Sigmoid colon (tissue), 6 donors: ENCODE measurements at regions not wholly inside any gene's neighbourhood (a gene's known extent, or its start where the extent isn't known, plus 50 kb on each side); places are given as distances from the start of the nearest gene placed in this dataset.

Experiments
- DNase-seq: peaks from one replicate; pipeline ENCODE4 v3.0.0-alpha.2; 2019
- H3K27ac ChIP-seq, 4 donors: fragments of 200-600 bp; sonication (generic); one replicate each; pipeline ENCODE4 v1.5.1; 2016 to 2019; ENCODE audit warnings: mild to moderate bottlenecking in 1 of 4
- H3K27me3 ChIP-seq, 3 donors: fragments of 200-600 bp; sonication (generic); one replicate each; pipeline ENCODE4 v1.5.1; 2019; ENCODE audit warnings: mild to moderate bottlenecking in 1 of 3
- H3K36me3 ChIP-seq, 4 donors: fragments of 200-600 bp; sonication (generic); one replicate each; pipeline ENCODE4 v1.5.1; 2016 to 2019
- H3K4me1 ChIP-seq, 4 donors: fragments of 200-600 bp; sonication (generic); one replicate each; pipeline ENCODE4 v1.5.1; 2017 to 2019
- H3K4me3 ChIP-seq, 4 donors: fragments of 200-600 bp; sonication (generic); one replicate each; pipeline ENCODE4 v1.5.1; 2017 to 2019; ENCODE audit warnings: mild to moderate bottlenecking in 2 of 4, moderate library complexity in 1 of 4
- H3K9me3 ChIP-seq, 4 donors: fragments of 200-600 bp in 3 of 4; sonication (generic) in 3 of 4; one replicate each; pipeline versions ENCODE4 v1.5.1 to v1.6.1; 2013 to 2019
- EP300 ChIP-seq, 4 donors: sonication (generic); formaldehyde crosslinking; IDR thresholded peaks; one replicate each; pipeline ENCODE4 v1.6.1; 2017; ENCODE audit warnings: antibody characterized with exemption in 4 of 4
- POLR2A ChIP-seq, 2 donors: fragments of 450-650 bp; IDR thresholded peaks; one replicate each; pipeline ENCODE4 v1.6.1; 2016; ENCODE audit warnings: antibody characterized with exemption in 2 of 2, mild to moderate bottlenecking in 2 of 2, moderate library complexity in 2 of 2
- POLR2AphosphoS5 ChIP-seq, 4 donors: sonication (generic); formaldehyde crosslinking; IDR thresholded peaks; one replicate each; pipeline ENCODE4 v1.6.1; 2017; ENCODE audit warnings: antibody characterized with exemption in 4 of 4
- WGBS, 2 donors: extraction: QIAGEN DNeasy Blood & Tissue Kit; methylation state at CpG; one replicate each; pipeline ENCODE4 v1.1.7; 2013; 5-methylcytosine and 5-hydroxymethylcytosine counted together
- intact Hi-C: fragments of 100-400 bp; cut with DNase I; formaldehyde crosslinking; loops from one replicate; pipeline ENCODE4 v1.15.1; 2023
- TF ChIP-seq, protein P1 (sequence below), 4 experiments: fragments of 450-650 bp in 3 of 4; fragments of 200-600 bp in 1 of 4; IDR thresholded peaks; one replicate each; pipeline ENCODE4 v1.5.1; 2016 to 2019; ENCODE audit warnings: antibody characterized with exemption in 4 of 4, mild to moderate bottlenecking in 3 of 4, moderate library complexity in 2 of 4
- donor health status: healthy with polysubstance abuse.
- donor health status: healthy.

DNA sequence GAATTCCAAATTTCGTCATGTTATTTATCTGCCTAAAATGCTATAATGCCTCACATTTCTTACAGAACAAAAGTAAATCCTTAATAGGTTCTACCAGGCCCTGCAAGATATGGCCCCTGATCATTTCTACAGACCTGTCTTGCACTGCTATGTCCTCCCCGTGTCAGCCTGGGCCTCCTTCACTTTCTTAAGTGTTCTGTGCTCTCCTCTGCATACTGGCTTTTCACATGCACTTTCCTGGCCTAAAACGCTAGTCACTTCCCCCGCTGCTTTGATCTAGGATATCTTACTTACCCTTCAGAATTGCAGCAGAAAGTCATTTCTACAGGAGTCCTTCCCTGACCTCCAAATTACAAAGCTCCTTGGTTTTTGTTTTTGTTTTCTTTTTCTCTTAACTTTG lies 551.3 kb downstream of the NSUN3 start:
- WGBS, 2 donors, result 85 to 91% methylated on average over 4 of the region's 4 CpGs
- TF ChIP-seq, protein P1, sequence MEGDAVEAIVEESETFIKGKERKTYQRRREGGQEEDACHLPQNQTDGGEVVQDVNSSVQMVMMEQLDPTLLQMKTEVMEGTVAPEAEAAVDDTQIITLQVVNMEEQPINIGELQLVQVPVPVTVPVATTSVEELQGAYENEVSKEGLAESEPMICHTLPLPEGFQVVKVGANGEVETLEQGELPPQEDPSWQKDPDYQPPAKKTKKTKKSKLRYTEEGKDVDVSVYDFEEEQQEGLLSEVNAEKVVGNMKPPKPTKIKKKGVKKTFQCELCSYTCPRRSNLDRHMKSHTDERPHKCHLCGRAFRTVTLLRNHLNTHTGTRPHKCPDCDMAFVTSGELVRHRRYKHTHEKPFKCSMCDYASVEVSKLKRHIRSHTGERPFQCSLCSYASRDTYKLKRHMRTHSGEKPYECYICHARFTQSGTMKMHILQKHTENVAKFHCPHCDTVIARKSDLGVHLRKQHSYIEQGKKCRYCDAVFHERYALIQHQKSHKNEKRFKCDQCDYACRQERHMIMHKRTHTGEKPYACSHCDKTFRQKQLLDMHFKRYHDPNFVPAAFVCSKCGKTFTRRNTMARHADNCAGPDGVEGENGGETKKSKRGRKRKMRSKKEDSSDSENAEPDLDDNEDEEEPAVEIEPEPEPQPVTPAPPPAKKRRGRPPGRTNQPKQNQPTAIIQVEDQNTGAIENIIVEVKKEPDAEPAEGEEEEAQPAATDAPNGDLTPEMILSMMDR (IDR thresholded peaks at IDR 0.05), result no peak
- TF ChIP-seq POLR2AphosphoS5 (IDR thresholded peaks at IDR 0.05), result no peak
- TF ChIP-seq EP300 (IDR thresholded peaks at IDR 0.05), result no peak
- TF ChIP-seq POLR2A (IDR thresholded peaks at IDR 0.05), result no peak
- intact Hi-C loops, result no loop called here
- Histone ChIP-seq H3K4me1 (peaks cover 0 to under 1% (median 0%) of the 10 kb centered on the region in 4 donors), H3K27me3 (no peaks in the 10 kb centered on the region), H3K36me3 (no peaks in the 10 kb centered on the region), H3K27ac (no peak overlapping the region), H3K9me3 (no peaks in the 10 kb centered on the region), H3K4me3 (no peak overlapping the region)
- no peak for DNase-seq

DNA sequence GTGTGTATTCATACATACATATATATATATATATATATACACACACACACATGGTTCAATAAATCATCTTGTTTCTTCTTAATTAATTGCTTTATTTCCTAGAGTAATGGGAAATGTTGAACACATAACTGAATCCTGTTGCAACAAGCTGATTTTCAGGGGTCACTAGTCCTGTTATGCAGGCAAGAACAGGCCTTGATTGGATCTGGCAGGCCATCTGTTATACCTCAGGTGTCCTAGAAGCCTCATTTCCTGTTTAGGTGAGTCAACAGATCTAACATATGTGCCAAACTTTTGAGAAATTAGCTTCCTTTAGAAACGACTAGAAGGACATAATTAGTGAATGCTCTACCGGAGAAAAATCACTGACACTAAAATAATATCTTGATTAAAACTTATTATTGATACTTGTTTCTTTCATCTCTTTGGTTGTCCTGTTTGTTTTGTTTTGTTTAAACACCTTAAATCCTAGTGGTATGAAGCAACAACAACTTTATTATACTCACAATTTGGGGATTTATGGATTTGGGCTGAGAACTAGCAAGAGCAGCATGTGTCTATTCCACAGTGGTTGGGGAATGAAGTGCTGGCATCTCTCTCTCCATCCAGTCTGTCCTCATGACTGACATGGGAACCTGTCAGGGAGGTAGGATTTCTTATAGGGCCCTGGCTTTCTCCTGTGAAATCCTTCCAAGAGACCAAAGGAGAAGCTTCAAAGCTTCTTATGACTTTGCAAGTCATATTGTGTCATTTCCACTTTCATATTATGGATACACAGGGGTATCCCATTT lies 552.6 kb downstream of the NSUN3 start:
- Histone ChIP-seq H3K27me3 (no peaks in the 10 kb centered on the region), H3K9me3 (no peaks in the 10 kb centered on the region), H3K4me3 (no peak overlapping the region), H3K36me3 (no peaks in the 10 kb centered on the region), H3K4me1 (peaks cover 0 to 13% (median 4%) of the 10 kb centered on the region in 4 donors), H3K27ac (no peak overlapping the region)
- 29 to 40% methylated on average over 2 of the region's 2 CpGs for WGBS, 2 donors
- TF ChIP-seq, protein P1 (IDR thresholded peaks at IDR 0.05), result no peak
- TF ChIP-seq POLR2A (IDR thresholded peaks at IDR 0.05), result no peak
- TF ChIP-seq EP300 (IDR thresholded peaks at IDR 0.05), result no peak
- no peak for TF ChIP-seq POLR2AphosphoS5 (IDR thresholded peaks at IDR 0.05)
- intact Hi-C loops, result no loop called here
- DNase-seq, result no peak

DNA sequence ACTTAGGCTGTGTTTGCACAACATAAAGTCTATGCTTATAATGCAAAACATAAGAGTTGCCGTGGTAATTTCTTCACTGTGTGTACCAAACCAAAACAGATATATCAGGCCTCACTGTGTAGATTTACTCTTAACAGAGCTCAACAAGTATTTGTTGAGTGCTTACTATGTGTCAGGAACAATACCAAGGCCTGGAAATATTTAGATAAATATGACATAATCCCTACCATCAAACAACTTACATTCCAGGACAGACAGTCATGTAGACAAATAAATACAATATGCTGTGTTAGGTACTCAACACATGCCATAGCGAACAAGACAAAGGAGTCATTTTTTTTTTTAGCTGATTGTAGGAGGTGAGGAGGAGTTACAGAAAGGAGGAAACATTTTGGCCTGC lies 554.0 kb downstream of the NSUN3 start:
- Histone ChIP-seq H3K27ac (no peak overlapping the region), H3K9me3 (no peaks in the 10 kb centered on the region), H3K4me3 (no peak overlapping the region), H3K4me1 (peaks cover 0 to 16% (median 4%) of the 10 kb centered on the region in 4 donors), H3K27me3 (no peaks in the 10 kb centered on the region), H3K36me3 (no peaks in the 10 kb centered on the region)
- TF ChIP-seq POLR2AphosphoS5 (IDR thresholded peaks at IDR 0.05) (no peak), EP300 (IDR thresholded peaks at IDR 0.05) (no peak), POLR2A (IDR thresholded peaks at IDR 0.05) (no peak)
- TF ChIP-seq, protein P1 (IDR thresholded peaks at IDR 0.05), result no peak
- no peak for DNase-seq
- intact Hi-C loops, result no loop called here
- 58 to 76% methylated on average over 2 of the region's 2 CpGs for WGBS, 2 donors

DNA sequence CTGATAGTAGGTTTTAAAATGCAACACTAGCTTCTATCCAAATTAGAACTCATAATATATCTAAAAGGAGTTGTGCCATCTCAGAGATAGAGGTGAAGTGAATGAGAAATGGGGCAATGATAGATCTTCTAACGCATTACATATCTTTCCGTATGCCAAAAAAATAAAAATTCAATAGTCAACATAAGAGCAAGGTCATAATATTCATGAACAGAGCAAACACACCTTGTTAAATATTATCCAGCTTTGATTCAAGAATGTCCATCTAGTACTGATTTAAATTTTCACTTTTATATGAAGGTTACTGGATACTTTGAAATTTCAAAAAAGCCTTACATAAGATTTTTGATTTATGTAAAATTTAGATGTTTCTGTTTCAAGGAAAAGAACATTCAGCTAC lies 554.5 kb downstream of the NSUN3 start:
- peaks cover 0 to 16% (median 4%) of the 10 kb centered on the region in 4 donors for H3K4me1 ChIP-seq
- H3K27me3 ChIP-seq, result no peaks in the 10 kb centered on the region
- TF ChIP-seq POLR2A (IDR thresholded peaks at IDR 0.05), result no peak
- no peak for TF ChIP-seq POLR2AphosphoS5 (IDR thresholded peaks at IDR 0.05)
- TF ChIP-seq EP300 (IDR thresholded peaks at IDR 0.05), result no peak
- TF ChIP-seq, protein P1 (IDR thresholded peaks at IDR 0.05), result no peak
- no peaks in the 10 kb centered on the region for H3K9me3 ChIP-seq
- intact Hi-C loops, result no loop called here
- H3K36me3 ChIP-seq, result no peaks in the 10 kb centered on the region
- no peak for DNase-seq
- WGBS, 2 donors, result 15 to 68% methylated on average over 2 of the region's 2 CpGs
- no peak overlapping the region for H3K27ac ChIP-seq
- no peak overlapping the region for H3K4me3 ChIP-seq
